Mesothelial cell of epicardium (in vitro differentiated cells): ENCODE measurements at regions not wholly inside any gene's neighbourhood (a gene's known extent, or its start where the extent isn't known, plus 50 kb on each side); places are given as distances from the start of the nearest gene placed in this dataset.

Experiments
- DNase-seq, 2 experiments: peaks; one replicate each; pipeline ENCODE4 v3.0.0; 2021; ENCODE audit warnings: low spot score in 2 of 2; ENCODE audit not compliant: unreplicated experiment in 2 of 2
- H3K27ac Mint-ChIP-seq: 2 replicates; pipeline ENCODE4 v1.8.0; 2021; ENCODE audit warnings: mixed read lengths
- H3K27me3 Mint-ChIP-seq: 2 replicates; pipeline ENCODE4 v1.8.0; 2021; ENCODE audit warnings: low read depth, mixed read lengths
- H3K36me3 Mint-ChIP-seq: 2 replicates; pipeline ENCODE4 v1.8.0; 2021; ENCODE audit warnings: mixed read lengths
- H3K4me1 Mint-ChIP-seq: 2 replicates; pipeline ENCODE4 v1.8.0; 2021; ENCODE audit warnings: mixed read lengths
- H3K4me3 Mint-ChIP-seq: 2 replicates; pipeline ENCODE4 v1.8.0; 2021; ENCODE audit warnings: mild to moderate bottlenecking, moderate library complexity, mixed read lengths
- H3K9me3 Mint-ChIP-seq: 2 replicates; pipeline ENCODE4 v1.8.0; 2021; ENCODE audit warnings: mixed read lengths
- TF ChIP-seq, protein P1 (sequence below): fragments of 200-600 bp; sonication (generic); IDR thresholded peaks from one replicate; pipeline ENCODE4 v1.5.0; 2021; ENCODE audit warnings: antibody characterized with exemption; ENCODE audit not compliant: unreplicated experiment

DNA sequence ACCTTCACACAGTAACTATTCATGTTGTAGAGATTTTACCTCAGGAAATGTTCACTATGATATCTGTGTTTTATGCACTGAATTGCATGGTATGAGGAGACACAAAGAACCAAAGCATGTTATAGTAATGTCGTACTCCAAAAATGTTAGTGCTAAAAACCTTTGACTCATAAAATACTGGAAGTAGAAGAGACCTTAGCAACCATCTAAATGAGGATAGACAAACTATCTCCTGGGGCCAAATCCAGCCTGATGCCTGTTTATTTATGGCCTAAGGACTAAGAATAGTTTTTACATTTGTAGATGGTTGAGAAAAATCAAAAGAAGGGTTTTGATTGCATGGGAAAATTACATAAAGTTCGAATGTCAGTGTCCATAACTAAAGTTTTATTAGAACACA lies 535.1 kb downstream of the INHBA start:
- no peak overlapping the region for H3K4me3 Mint-ChIP-seq
- H3K27ac Mint-ChIP-seq, result no peak overlapping the region
- TF ChIP-seq, protein P1, sequence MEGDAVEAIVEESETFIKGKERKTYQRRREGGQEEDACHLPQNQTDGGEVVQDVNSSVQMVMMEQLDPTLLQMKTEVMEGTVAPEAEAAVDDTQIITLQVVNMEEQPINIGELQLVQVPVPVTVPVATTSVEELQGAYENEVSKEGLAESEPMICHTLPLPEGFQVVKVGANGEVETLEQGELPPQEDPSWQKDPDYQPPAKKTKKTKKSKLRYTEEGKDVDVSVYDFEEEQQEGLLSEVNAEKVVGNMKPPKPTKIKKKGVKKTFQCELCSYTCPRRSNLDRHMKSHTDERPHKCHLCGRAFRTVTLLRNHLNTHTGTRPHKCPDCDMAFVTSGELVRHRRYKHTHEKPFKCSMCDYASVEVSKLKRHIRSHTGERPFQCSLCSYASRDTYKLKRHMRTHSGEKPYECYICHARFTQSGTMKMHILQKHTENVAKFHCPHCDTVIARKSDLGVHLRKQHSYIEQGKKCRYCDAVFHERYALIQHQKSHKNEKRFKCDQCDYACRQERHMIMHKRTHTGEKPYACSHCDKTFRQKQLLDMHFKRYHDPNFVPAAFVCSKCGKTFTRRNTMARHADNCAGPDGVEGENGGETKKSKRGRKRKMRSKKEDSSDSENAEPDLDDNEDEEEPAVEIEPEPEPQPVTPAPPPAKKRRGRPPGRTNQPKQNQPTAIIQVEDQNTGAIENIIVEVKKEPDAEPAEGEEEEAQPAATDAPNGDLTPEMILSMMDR, result no peak
- no peaks in the 10 kb centered on the region for H3K4me1 Mint-ChIP-seq
- H3K9me3 Mint-ChIP-seq, result peaks cover 42% of the 10 kb centered on the region
- peaks cover 9% of the 10 kb centered on the region for H3K36me3 Mint-ChIP-seq
- H3K27me3 Mint-ChIP-seq, result no peaks in the 10 kb centered on the region
- no peak for DNase-seq

DNA sequence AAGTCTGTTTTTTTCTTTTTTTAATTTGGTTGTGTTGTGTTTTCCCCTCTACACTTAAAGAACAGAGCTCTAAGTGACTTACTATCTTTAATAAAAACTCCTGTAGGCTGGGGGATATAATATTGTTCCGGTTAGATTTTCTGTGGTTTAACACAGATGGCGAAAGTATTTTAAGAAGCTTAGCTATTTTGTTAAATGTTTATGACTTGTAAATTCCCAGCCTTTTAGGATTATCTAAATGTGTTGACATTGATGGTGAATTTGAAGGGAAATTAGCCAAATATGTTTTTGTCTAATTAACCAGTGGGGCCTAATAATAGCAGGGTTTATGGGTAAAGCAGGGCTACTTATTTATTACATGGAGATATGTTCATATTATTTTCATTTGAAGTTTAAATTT lies 538.5 kb downstream of the INHBA start:
- Mint-ChIP-seq H3K9me3 (peaks cover 22% of the 10 kb centered on the region), H3K4me1 (no peaks in the 10 kb centered on the region), H3K27me3 (no peaks in the 10 kb centered on the region), H3K36me3 (peaks cover 3% of the 10 kb centered on the region), H3K4me3 (no peak overlapping the region), H3K27ac (no peak overlapping the region)
- TF ChIP-seq, protein P1, result no peak
- no peak for DNase-seq

DNA sequence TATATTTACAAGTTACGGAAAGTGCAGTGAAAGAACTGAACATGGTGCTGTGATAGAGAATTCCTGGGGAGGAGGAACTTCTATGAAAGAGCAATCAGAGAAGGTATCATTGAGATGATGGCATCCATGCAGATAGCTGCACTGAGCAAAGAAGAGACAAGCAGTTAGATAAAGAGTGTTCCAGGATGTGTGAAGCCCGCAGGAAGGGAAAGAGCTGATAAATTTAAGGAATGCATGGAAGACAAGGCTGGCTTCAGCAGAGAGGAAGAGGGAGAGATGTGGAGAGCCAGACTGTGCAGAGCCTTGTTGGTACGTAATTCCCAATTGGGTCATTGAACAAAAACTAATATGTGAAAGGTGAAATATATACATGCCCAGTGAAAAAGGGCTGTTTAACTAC lies 538.9 kb downstream of the INHBA start:
- H3K36me3 Mint-ChIP-seq, result peaks cover under 1% of the 10 kb centered on the region
- TF ChIP-seq, protein P1, result no peak
- H3K9me3 Mint-ChIP-seq, result peaks cover 21% of the 10 kb centered on the region
- no peaks in the 10 kb centered on the region for H3K4me1 Mint-ChIP-seq
- no peaks in the 10 kb centered on the region for H3K27me3 Mint-ChIP-seq
- DNase-seq, result no peak
- H3K27ac Mint-ChIP-seq, result no peak overlapping the region
- H3K4me3 Mint-ChIP-seq, result no peak overlapping the region

DNA sequence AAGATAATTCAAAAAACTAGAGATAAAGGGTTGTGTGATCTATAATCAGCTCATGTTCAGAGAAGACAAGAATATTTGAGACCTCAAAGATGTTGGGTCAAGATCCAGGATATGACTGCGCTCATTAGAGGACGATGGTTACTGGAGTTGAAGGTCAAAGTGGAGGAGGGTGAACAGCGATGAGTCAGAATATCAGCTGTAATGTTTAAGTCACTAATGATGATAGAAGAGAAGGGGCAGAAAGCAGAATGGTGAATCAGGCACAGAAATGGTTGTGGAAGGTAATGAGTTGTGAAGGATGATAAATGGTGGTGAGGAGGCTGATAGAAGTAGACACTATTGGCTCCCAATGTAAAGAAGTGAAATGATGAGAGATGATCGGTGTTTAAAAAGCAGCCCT lies 540.3 kb downstream of the INHBA start:
- Mint-ChIP-seq H3K27ac (no peak overlapping the region), H3K9me3 (peaks cover 17% of the 10 kb centered on the region), H3K4me3 (no peak overlapping the region), H3K4me1 (no peaks in the 10 kb centered on the region), H3K36me3 (no peaks in the 10 kb centered on the region), H3K27me3 (no peaks in the 10 kb centered on the region)
- TF ChIP-seq, protein P1, result no peak
- no peak for DNase-seq

DNA sequence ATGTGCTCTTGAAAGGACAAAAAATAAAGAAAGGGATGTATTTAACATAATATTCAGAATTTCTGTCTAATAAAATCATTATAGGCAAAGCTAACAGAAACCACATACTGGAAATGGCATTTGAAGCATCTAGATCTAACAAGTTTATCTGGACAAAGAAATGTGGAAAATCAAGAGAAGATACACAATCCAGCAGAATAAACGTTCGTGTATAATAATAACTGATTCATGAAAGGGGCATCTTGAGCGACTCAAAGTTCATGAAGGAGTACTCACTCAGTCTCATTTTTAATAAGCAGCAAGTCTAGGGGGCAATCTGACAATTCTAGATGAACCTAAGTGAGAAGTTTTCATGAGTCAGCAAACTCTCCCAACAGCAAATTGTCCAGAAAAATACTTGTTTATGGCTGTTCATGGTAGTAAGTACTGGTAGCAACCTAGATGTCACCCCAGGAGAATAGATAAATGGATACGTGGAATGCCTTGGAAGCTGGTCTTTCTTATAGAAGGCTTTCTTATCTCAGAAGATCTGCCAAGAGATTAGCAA lies 541.8 kb downstream of the INHBA start:
- H3K4me1 Mint-ChIP-seq, result no peaks in the 10 kb centered on the region
- H3K27ac Mint-ChIP-seq, result no peak overlapping the region
- H3K36me3 Mint-ChIP-seq, result no peaks in the 10 kb centered on the region
- H3K9me3 Mint-ChIP-seq, result peaks cover 11% of the 10 kb centered on the region
- TF ChIP-seq, protein P1, result no peak
- no peak overlapping the region for H3K4me3 Mint-ChIP-seq
- no peaks in the 10 kb centered on the region for H3K27me3 Mint-ChIP-seq
- no peak for DNase-seq

DNA sequence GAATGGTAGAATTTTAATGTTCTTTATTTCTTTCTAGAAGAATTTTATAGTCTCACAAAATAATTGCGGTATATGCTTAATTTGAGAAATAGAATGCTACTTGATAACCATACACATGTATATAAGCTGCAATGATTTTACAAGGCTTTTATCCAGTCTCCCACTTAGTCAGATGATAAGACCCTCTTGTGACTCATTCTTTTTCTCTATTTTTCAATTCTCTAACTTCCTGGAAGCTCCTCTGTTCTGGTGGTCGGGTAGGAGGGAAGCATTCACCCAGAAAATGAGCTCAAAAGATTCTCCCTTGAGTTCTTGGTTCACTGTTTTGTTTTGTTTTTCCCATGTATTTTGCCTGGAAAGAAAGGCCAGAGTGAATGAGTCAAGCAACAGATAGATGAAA lies 546.6 kb downstream of the INHBA start:
- H3K9me3 Mint-ChIP-seq, result peaks cover 11% of the 10 kb centered on the region
- TF ChIP-seq, protein P1, result no peak
- H3K27ac Mint-ChIP-seq, result no peak overlapping the region
- H3K27me3 Mint-ChIP-seq, result no peaks in the 10 kb centered on the region
- no peak for DNase-seq
- H3K36me3 Mint-ChIP-seq, result no peaks in the 10 kb centered on the region
- peaks cover 1% of the 10 kb centered on the region for H3K4me1 Mint-ChIP-seq
- no peak overlapping the region for H3K4me3 Mint-ChIP-seq
